GM23338 (cell line): ENCODE measurements at regions not wholly inside any gene's neighbourhood (a gene's known extent, or its start where the extent isn't known, plus 50 kb on each side); places are given as distances from the start of the nearest gene placed in this dataset.

Experiments used
- ATAC-seq: fragments of 200-7000 bp; cut with Tn5 transposase; 3 replicates; pipeline ENCODE4 v1.9.1; 2020
- DNase-seq: peaks from one replicate; pipeline ENCODE4 v3.0.0-alpha.2; 2015; ENCODE audit warnings: low spot score
- H2AFZ ChIP-seq: fragments of 200-600 bp; sonication (generic); 2 replicates; pipeline ENCODE4 v1.8.0; 2016; ENCODE audit warnings: antibody characterized with exemption, mild to moderate bottlenecking, moderate library complexity
- H3F3A ChIP-seq: fragments of 200-600 bp; sonication (generic); replicated peaks from 2 replicates; pipeline ENCODE4 v1.8.0; 2017; ENCODE audit warnings: antibody characterized with exemption, mixed run types, low read depth
- H3K27ac ChIP-seq: fragments of 200-600 bp; sonication (generic); 2 replicates; pipeline ENCODE4 v1.6.1; 2016; ENCODE audit warnings: low read depth
- H3K27me3 ChIP-seq: fragments of 200-600 bp; sonication (generic); 2 replicates; pipeline ENCODE4 v1.8.0; 2016; ENCODE audit warnings: mild to moderate bottlenecking, mixed run types, moderate library complexity; ENCODE audit not compliant: insufficient read depth
- H3K36me3 ChIP-seq: fragments of 200-600 bp; sonication (generic); 2 replicates; pipeline ENCODE4 v1.8.0; 2016; ENCODE audit warnings: mild to moderate bottlenecking; ENCODE audit not compliant: insufficient read depth
- H3K4me1 ChIP-seq: fragments of 200-600 bp; sonication (generic); 2 replicates; pipeline ENCODE4 v1.8.0; 2016; ENCODE audit warnings: mild to moderate bottlenecking, moderate library complexity; ENCODE audit not compliant: insufficient read depth
- H3K4me2 ChIP-seq: fragments of 200-600 bp; sonication (generic); 2 replicates; pipeline ENCODE4 v1.7.1; 2017; ENCODE audit warnings: mixed run types
- H3K4me3 ChIP-seq: fragments of 200-600 bp; sonication (generic); 2 replicates; pipeline ENCODE4 v1.6.1; 2016; ENCODE audit warnings: mixed run types
- H3K79me2 ChIP-seq: fragments of 200-600 bp; sonication (generic); replicated peaks from 2 replicates; pipeline ENCODE4 v1.8.0; 2017; ENCODE audit warnings: mild to moderate bottlenecking; ENCODE audit not compliant: insufficient read depth
- H3K9me2 ChIP-seq: fragments of 200-600 bp; sonication (generic); 2 replicates; pipeline ENCODE4 v1.8.0; 2017; ENCODE audit not compliant: insufficient read depth
- H4K20me1 ChIP-seq: fragments of 200-600 bp; sonication (generic); replicated peaks from 2 replicates; pipeline ENCODE4 v1.8.0; 2017; ENCODE audit warnings: mild to moderate bottlenecking; ENCODE audit not compliant: insufficient read depth
- H3K27ac Mint-ChIP-seq: 2 replicates; pipeline ENCODE4 v1.8.0; 2020; ENCODE audit warnings: inconsistent platforms, mild to moderate bottlenecking, moderate library complexity, mixed read lengths
- H3K27me3 Mint-ChIP-seq: 3 replicates; pipeline ENCODE4 v1.8.0; 2022; ENCODE audit warnings: low read depth, mild to moderate bottlenecking, moderate library complexity, mixed read lengths, inconsistent platforms; ENCODE audit not compliant: insufficient read depth, poor library complexity
- H3K36me3 Mint-ChIP-seq: 3 replicates; pipeline ENCODE4 v1.8.0; 2021; ENCODE audit warnings: low read depth, mild to moderate bottlenecking, inconsistent platforms, moderate library complexity, mixed read lengths
- H3K4me1 Mint-ChIP-seq: 3 replicates; pipeline ENCODE4 v1.8.0; 2020; ENCODE audit warnings: mild to moderate bottlenecking, inconsistent platforms, mixed read lengths
- H3K4me3 Mint-ChIP-seq: 3 replicates; pipeline ENCODE4 v1.8.0; 2021; ENCODE audit warnings: moderate library complexity, mild to moderate bottlenecking, inconsistent platforms, mixed read lengths
- H3K9me3 Mint-ChIP-seq: 3 replicates; pipeline ENCODE4 v1.8.0; 2020; ENCODE audit warnings: moderate library complexity, mild to moderate bottlenecking, inconsistent platforms, mixed read lengths
- CREB1 ChIP-seq: fragments of 250-450 bp; sonication (Bioruptor Pico); IDR thresholded peaks from 2 replicates; pipeline ENCODE4 v1.5.0; 2020; ENCODE audit warnings: low read depth, mild to moderate bottlenecking, moderate library complexity
- EZH2 ChIP-seq: fragments of 200-600 bp; sonication (generic); IDR thresholded peaks from one replicate; pipeline ENCODE4 v1.8.0; 2017; ENCODE audit warnings: antibody characterized with exemption, mild to moderate bottlenecking, low read depth; ENCODE audit not compliant: unreplicated experiment
- EZH2phosphoT487 ChIP-seq: fragments of 200-600 bp; sonication (generic); IDR thresholded peaks from one replicate; pipeline ENCODE4 v1.8.1; 2018; ENCODE audit warnings: antibody characterized with exemption; ENCODE audit not compliant: unreplicated experiment
- JUNB ChIP-seq: IDR thresholded peaks from one replicate; pipeline ENCODE4 v1.6.1; 2016; ENCODE audit warnings: antibody characterized with exemption; ENCODE audit not compliant: unreplicated experiment
- NANOG ChIP-seq: IDR thresholded peaks from 2 replicates; pipeline ENCODE4 v1.6.1; 2016; ENCODE audit warnings: antibody characterized with exemption, borderline replicate concordance
- POLR2AphosphoS5 ChIP-seq: IDR thresholded peaks from 2 replicates; pipeline ENCODE4 v1.6.1; 2016; ENCODE audit warnings: antibody characterized with exemption, low read depth
- STAT1 ChIP-seq: IDR thresholded peaks from one replicate; pipeline ENCODE4 v1.6.1; 2016; ENCODE audit warnings: antibody characterized with exemption; ENCODE audit not compliant: unreplicated experiment
- ZNF114 ChIP-seq: fragments of 250-450 bp; sonication (Bioruptor Pico); IDR thresholded peaks from 2 replicates; pipeline ENCODE4 v1.5.0; 2020; ENCODE audit warnings: mild to moderate bottlenecking, moderate library complexity
- ZNF331 ChIP-seq: fragments of 250-450 bp; sonication (Bioruptor Pico); IDR thresholded peaks from 2 replicates; pipeline ENCODE4 v1.5.0; 2020; ENCODE audit warnings: low read depth, mild to moderate bottlenecking, moderate library complexity
- TF ChIP-seq, protein P1 (sequence below): IDR thresholded peaks from 2 replicates; pipeline ENCODE4 v1.6.1; 2016; ENCODE audit warnings: antibody characterized with exemption
- TF ChIP-seq, protein P2 (sequence below): fragments of 250-450 bp; sonication (Bioruptor Pico); IDR thresholded peaks from 2 replicates; pipeline ENCODE4 v1.5.0; 2020; ENCODE audit warnings: mild to moderate bottlenecking, moderate library complexity
- TF ChIP-seq, protein P3 (sequence below), 2 experiments: fragments of 200-600 bp in 1 of 2; sonication (generic) in 1 of 2; conservative IDR thresholded peaks; 2 replicates each; pipeline versions ENCODE4 v1.5.1 to v1.6.1; 2016 to 2017; ENCODE audit warnings: antibody characterized with exemption in 2 of 2, low read depth in 2 of 2, mild to moderate bottlenecking in 2 of 2, moderate library complexity in 1 of 2
- TF ChIP-seq, protein P4 (sequence below): IDR thresholded peaks from one replicate; pipeline ENCODE4 v1.6.1; 2018; ENCODE audit warnings: antibody characterized with exemption; ENCODE audit not compliant: unreplicated experiment

DNA sequence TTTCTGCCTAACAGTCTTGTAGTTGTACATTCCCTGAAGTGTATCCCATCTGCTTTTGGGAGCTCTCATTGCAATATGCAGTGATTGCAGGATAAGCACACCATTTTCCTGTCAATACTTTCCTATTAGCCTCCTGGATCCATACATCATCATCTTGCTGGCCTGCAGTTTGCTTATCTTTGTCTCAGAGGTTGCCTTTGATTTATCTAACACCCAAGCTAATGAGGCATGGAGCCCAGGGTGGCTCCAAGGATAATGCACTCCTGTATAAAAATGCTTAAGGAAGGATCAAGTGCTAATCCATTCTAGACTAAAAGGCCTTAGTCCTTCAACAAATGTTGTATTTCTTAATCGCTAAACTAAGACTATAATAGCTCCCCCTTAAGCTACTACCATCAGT lies 161.6 kb upstream of the OBI1 start:
- Histone ChIP-seq H3K9me2 (no peaks in the 10 kb centered on the region), H2AFZ (no peak overlapping the region), H3K4me2 (no peak overlapping the region), H4K20me1 (no peaks in the 10 kb centered on the region), H3K4me1 (no peaks in the 10 kb centered on the region), H3K27me3 (no peaks in the 10 kb centered on the region), H3K36me3 (no peaks in the 10 kb centered on the region), H3K27ac (no peak overlapping the region), H3K79me2 (no peaks in the 10 kb centered on the region), H3K4me3 (no peak overlapping the region), H3F3A (no peaks in the 10 kb centered on the region)
- Mint-ChIP-seq H3K9me3 (no peaks in the 10 kb centered on the region; the same call in 2 of the 3 replicates), H3K4me3 (no peak overlapping the region), H3K36me3 (no peaks in the 10 kb centered on the region), H3K27ac (no peak overlapping the region), H3K27me3 (peaks cover 6% of the 10 kb centered on the region), H3K4me1 (no peaks in the 10 kb centered on the region)
- TF ChIP-seq EZH2phosphoT487: no peak
- TF ChIP-seq POLR2AphosphoS5: no peak
- TF ChIP-seq, protein P1, sequence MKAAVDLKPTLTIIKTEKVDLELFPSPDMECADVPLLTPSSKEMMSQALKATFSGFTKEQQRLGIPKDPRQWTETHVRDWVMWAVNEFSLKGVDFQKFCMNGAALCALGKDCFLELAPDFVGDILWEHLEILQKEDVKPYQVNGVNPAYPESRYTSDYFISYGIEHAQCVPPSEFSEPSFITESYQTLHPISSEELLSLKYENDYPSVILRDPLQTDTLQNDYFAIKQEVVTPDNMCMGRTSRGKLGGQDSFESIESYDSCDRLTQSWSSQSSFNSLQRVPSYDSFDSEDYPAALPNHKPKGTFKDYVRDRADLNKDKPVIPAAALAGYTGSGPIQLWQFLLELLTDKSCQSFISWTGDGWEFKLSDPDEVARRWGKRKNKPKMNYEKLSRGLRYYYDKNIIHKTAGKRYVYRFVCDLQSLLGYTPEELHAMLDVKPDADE: no peak
- no peak for TF ChIP-seq ZNF114 (CRISPR knock-in tag)
- no peak for TF ChIP-seq CREB1
- no peak for TF ChIP-seq EZH2
- no peak for TF ChIP-seq JUNB
- no peak for TF ChIP-seq STAT1
- TF ChIP-seq ZNF331 (CRISPR knock-in tag): no peak
- TF ChIP-seq, protein P2, sequence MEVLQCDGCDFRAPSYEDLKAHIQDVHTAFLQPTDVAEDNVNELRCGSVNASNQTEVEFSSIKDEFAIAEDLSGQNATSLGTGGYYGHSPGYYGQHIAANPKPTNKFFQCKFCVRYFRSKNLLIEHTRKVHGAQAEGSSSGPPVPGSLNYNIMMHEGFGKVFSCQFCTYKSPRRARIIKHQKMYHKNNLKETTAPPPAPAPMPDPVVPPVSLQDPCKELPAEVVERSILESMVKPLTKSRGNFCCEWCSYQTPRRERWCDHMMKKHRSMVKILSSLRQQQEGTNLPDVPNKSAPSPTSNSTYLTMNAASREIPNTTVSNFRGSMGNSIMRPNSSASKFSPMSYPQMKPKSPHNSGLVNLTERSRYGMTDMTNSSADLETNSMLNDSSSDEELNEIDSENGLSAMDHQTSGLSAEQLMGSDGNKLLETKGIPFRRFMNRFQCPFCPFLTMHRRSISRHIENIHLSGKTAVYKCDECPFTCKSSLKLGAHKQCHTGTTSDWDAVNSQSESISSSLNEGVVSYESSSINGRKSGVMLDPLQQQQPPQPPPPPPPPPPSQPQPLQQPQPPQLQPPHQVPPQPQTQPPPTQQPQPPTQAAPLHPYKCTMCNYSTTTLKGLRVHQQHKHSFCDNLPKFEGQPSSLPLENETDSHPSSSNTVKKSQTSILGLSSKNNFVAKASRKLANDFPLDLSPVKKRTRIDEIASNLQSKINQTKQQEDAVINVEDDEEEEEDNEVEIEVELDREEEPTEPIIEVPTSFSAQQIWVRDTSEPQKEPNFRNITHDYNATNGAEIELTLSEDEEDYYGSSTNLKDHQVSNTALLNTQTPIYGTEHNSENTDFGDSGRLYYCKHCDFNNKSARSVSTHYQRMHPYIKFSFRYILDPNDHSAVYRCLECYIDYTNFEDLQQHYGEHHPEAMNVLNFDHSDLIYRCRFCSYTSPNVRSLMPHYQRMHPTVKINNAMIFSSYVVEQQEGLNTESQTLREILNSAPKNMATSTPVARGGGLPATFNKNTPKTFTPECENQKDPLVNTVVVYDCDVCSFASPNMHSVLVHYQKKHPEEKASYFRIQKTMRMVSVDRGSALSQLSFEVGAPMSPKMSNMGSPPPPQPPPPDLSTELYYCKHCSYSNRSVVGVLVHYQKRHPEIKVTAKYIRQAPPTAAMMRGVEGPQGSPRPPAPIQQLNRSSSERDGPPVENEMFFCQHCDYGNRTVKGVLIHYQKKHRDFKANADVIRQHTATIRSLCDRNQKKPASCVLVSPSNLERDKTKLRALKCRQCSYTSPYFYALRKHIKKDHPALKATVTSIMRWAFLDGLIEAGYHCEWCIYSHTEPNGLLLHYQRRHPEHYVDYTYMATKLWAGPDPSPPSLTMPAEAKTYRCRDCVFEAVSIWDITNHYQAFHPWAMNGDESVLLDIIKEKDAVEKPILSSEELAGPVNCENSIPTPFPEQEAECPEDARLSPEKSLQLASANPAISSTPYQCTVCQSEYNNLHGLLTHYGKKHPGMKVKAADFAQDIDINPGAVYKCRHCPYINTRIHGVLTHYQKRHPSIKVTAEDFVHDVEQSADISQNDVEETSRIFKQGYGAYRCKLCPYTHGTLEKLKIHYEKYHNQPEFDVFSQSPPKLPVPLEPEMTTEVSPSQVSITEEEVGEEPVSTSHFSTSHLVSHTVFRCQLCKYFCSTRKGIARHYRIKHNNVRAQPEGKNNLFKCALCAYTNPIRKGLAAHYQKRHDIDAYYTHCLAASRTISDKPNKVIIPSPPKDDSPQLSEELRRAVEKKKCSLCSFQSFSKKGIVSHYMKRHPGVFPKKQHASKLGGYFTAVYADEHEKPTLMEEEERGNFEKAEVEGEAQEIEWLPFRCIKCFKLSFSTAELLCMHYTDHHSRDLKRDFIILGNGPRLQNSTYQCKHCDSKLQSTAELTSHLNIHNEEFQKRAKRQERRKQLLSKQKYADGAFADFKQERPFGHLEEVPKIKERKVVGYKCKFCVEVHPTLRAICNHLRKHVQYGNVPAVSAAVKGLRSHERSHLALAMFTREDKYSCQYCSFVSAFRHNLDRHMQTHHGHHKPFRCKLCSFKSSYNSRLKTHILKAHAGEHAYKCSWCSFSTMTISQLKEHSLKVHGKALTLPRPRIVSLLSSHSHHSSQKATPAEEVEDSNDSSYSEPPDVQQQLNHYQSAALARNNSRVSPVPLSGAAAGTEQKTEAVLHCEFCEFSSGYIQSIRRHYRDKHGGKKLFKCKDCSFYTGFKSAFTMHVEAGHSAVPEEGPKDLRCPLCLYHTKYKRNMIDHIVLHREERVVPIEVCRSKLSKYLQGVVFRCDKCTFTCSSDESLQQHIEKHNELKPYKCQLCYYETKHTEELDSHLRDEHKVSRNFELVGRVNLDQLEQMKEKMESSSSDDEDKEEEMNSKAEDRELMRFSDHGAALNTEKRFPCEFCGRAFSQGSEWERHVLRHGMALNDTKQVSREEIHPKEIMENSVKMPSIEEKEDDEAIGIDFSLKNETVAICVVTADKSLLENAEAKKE (CRISPR knock-in tag): no peak
- TF ChIP-seq, protein P3, sequence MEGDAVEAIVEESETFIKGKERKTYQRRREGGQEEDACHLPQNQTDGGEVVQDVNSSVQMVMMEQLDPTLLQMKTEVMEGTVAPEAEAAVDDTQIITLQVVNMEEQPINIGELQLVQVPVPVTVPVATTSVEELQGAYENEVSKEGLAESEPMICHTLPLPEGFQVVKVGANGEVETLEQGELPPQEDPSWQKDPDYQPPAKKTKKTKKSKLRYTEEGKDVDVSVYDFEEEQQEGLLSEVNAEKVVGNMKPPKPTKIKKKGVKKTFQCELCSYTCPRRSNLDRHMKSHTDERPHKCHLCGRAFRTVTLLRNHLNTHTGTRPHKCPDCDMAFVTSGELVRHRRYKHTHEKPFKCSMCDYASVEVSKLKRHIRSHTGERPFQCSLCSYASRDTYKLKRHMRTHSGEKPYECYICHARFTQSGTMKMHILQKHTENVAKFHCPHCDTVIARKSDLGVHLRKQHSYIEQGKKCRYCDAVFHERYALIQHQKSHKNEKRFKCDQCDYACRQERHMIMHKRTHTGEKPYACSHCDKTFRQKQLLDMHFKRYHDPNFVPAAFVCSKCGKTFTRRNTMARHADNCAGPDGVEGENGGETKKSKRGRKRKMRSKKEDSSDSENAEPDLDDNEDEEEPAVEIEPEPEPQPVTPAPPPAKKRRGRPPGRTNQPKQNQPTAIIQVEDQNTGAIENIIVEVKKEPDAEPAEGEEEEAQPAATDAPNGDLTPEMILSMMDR (conservative IDR thresholded peaks at IDR 0.05; ENCODE audit: low read depth in 2 of 2): no peak
- no peak for TF ChIP-seq NANOG
- TF ChIP-seq, protein P4, sequence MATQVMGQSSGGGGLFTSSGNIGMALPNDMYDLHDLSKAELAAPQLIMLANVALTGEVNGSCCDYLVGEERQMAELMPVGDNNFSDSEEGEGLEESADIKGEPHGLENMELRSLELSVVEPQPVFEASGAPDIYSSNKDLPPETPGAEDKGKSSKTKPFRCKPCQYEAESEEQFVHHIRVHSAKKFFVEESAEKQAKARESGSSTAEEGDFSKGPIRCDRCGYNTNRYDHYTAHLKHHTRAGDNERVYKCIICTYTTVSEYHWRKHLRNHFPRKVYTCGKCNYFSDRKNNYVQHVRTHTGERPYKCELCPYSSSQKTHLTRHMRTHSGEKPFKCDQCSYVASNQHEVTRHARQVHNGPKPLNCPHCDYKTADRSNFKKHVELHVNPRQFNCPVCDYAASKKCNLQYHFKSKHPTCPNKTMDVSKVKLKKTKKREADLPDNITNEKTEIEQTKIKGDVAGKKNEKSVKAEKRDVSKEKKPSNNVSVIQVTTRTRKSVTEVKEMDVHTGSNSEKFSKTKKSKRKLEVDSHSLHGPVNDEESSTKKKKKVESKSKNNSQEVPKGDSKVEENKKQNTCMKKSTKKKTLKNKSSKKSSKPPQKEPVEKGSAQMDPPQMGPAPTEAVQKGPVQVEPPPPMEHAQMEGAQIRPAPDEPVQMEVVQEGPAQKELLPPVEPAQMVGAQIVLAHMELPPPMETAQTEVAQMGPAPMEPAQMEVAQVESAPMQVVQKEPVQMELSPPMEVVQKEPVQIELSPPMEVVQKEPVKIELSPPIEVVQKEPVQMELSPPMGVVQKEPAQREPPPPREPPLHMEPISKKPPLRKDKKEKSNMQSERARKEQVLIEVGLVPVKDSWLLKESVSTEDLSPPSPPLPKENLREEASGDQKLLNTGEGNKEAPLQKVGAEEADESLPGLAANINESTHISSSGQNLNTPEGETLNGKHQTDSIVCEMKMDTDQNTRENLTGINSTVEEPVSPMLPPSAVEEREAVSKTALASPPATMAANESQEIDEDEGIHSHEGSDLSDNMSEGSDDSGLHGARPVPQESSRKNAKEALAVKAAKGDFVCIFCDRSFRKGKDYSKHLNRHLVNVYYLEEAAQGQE: no peak
- DNase-seq (no peak), ATAC-seq (no peak)
